Mesendoderm (in vitro differentiated cells): ENCODE measurements at regions not wholly inside any gene's neighbourhood (a gene's known extent, or its start where the extent isn't known, plus 50 kb on each side); places are given as distances from the start of the nearest gene placed in this dataset.

Experiments
- DNase-seq: peaks from one replicate; pipeline ENCODE4 v3.0.0; 2013
- H2AK5ac ChIP-seq: 2 replicates; pipeline ENCODE4 v1.6.1; 2013; ENCODE audit warnings: low read length, inconsistent platforms
- H2BK120ac ChIP-seq: 2 replicates; pipeline ENCODE4 v1.6.1; 2013; ENCODE audit warnings: low read depth, mild to moderate bottlenecking, low read length, moderate library complexity, mixed read lengths
- H2BK15ac ChIP-seq: replicated peaks from 2 replicates; pipeline ENCODE4 v1.6.1; 2013; ENCODE audit warnings: low read depth, mild to moderate bottlenecking, moderate library complexity
- H2BK5ac ChIP-seq: 2 replicates; pipeline ENCODE4 v1.6.1; 2013; ENCODE audit warnings: low read length, inconsistent platforms
- H3K18ac ChIP-seq: 2 replicates; pipeline ENCODE4 v1.6.1; 2013; ENCODE audit warnings: mild to moderate bottlenecking, low read length, mixed read lengths
- H3K23ac ChIP-seq: one replicate; pipeline ENCODE4 v1.6.1; 2013; ENCODE audit warnings: low read length
- H3K27ac ChIP-seq: 2 replicates; pipeline ENCODE4 v1.5.1; 2013; ENCODE audit warnings: low read depth, mild to moderate bottlenecking, inconsistent platforms, low read length, moderate library complexity
- H3K27me3 ChIP-seq: 2 replicates; pipeline ENCODE4 v1.6.1; 2013; ENCODE audit warnings: low read length, control low read depth, mild to moderate bottlenecking, inconsistent platforms; ENCODE audit not compliant: insufficient read depth, poor library complexity
- H3K36me3 ChIP-seq: 2 replicates; pipeline ENCODE4 v1.6.1; 2013; ENCODE audit warnings: low read length, inconsistent platforms; ENCODE audit not compliant: control insufficient read depth, insufficient read depth
- H3K4ac ChIP-seq: one replicate; pipeline ENCODE4 v1.6.1; 2013; ENCODE audit warnings: low read depth, mild to moderate bottlenecking, low read length, moderate library complexity
- H3K4me1 ChIP-seq: 2 replicates; pipeline ENCODE4 v1.6.1; 2013; ENCODE audit warnings: low read depth, low read length, inconsistent platforms; ENCODE audit not compliant: control insufficient read depth
- H3K4me2 ChIP-seq: 2 replicates; pipeline ENCODE4 v1.6.1; 2013; ENCODE audit warnings: low read length
- H3K4me3 ChIP-seq: 2 replicates; pipeline ENCODE4 v1.5.1; 2013; ENCODE audit warnings: mild to moderate bottlenecking, low read length
- H3K56ac ChIP-seq: one replicate; pipeline ENCODE4 v1.6.1; 2013; ENCODE audit warnings: low read length
- H3K79me1 ChIP-seq: 2 replicates; pipeline ENCODE4 v1.6.1; 2013; ENCODE audit warnings: low read length, inconsistent platforms
- H3K79me2 ChIP-seq: 2 replicates; pipeline ENCODE4 v1.6.1; 2013; ENCODE audit warnings: mild to moderate bottlenecking, low read length; ENCODE audit not compliant: control insufficient read depth, insufficient read depth
- H3K9ac ChIP-seq: 2 replicates; pipeline ENCODE4 v1.6.1; 2013; ENCODE audit warnings: low read length, inconsistent platforms
- H4K5ac ChIP-seq: one replicate; pipeline ENCODE4 v1.6.1; 2013; ENCODE audit warnings: low read length
- H4K8ac ChIP-seq: one replicate; pipeline ENCODE4 v1.6.1; 2013; ENCODE audit warnings: low read depth, mild to moderate bottlenecking, control low read depth, low read length, moderate library complexity
- WGBS: extraction: QIAGEN DNeasy Blood & Tissue Kit; methylation state at CpG from one replicate; pipeline ENCODE4 v1.1.7; 2013; ENCODE audit warnings: low lambda C conversion rate, missing lambda C conversion rate; ENCODE audit not compliant: insufficient coverage; ENCODE audit errors: extremely low coverage; 5-methylcytosine and 5-hydroxymethylcytosine counted together

DNA sequence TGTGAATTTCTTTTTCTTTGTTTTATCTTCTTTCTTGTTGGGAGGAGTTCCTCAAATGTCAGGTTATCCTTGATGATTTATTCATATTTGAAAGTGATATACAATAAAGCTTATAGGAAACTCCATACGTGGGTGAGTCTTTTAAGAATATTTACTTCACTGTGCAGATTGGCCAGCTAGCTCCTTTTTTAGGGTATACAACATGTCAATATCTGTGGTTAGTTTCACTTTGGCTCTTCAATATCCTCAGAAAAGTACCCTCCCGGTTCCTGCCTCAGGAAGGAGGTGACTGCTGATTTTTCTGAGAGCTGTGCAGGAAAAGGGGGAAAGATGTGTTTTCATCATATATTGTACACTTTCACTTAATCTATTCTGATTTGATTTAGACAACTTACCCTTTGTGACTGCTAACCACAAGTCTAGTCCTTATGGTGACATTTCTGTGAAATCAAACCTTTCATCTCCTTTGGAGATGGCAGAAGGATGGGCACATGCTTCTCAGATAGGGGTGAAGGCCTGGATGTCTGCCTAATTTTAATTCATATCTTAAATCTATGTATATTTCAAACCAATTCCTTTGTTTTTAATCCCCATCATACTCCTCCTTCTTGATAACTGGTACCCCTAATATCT, 98.2 kb upstream of the NECTIN3 start:
- H3K4ac ChIP-seq = no peak overlapping the region
- H2BK5ac ChIP-seq = no peak overlapping the region
- no peak for DNase-seq
- WGBS = no CpG with 5 or more reads among the region's 2 CpGs
- H3K79me1 ChIP-seq = no peaks in the 10 kb centered on the region
- no peak overlapping the region for H2AK5ac ChIP-seq
- no peak overlapping the region for H4K8ac ChIP-seq
- H3K36me3 ChIP-seq = no peaks in the 10 kb centered on the region
- H3K18ac ChIP-seq = no peak overlapping the region
- no peak overlapping the region for H3K23ac ChIP-seq
- no peaks in the 10 kb centered on the region for H3K4me1 ChIP-seq
- H3K79me2 ChIP-seq = no peaks in the 10 kb centered on the region
- no peak overlapping the region for H2BK15ac ChIP-seq
- no peak overlapping the region for H3K4me2 ChIP-seq
- H4K5ac ChIP-seq = no peak overlapping the region
- H2BK120ac ChIP-seq = no peak overlapping the region
- H3K4me3 ChIP-seq = no peak overlapping the region
- H3K27ac ChIP-seq = no peak overlapping the region
- no peak overlapping the region for H3K56ac ChIP-seq
- H3K9ac ChIP-seq = no peak overlapping the region
- H3K27me3 ChIP-seq = no peaks in the 10 kb centered on the region

DNA sequence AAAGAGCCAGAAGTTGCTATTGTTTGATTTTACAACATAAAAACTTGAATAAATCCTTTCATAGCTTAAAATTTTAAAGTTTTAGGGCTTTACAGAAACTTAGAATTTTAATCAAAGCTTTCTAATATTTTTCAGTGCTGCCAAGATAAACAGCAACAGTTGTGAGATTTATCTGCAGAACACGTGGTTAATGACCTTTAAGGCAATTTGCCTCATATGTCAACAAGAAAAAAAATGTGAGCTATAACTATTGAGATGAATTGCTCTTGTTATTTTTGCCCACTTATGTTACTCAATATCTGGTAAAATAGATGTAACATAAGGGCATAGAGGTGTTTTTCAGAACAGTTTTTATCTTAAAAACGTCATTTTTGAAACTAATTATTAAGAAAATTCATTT, 96.7 kb upstream of the NECTIN3 start:
- H2BK5ac ChIP-seq = no peak overlapping the region
- no peak overlapping the region for H2AK5ac ChIP-seq
- no peak overlapping the region for H3K18ac ChIP-seq
- H3K9ac ChIP-seq = no peak overlapping the region
- no peaks in the 10 kb centered on the region for H3K79me2 ChIP-seq
- no peak overlapping the region for H3K4me3 ChIP-seq
- no peak overlapping the region for H3K4ac ChIP-seq
- H3K27me3 ChIP-seq = no peaks in the 10 kb centered on the region
- H4K5ac ChIP-seq = no peak overlapping the region
- no peak overlapping the region for H4K8ac ChIP-seq
- H3K4me2 ChIP-seq = no peak overlapping the region
- H3K4me1 ChIP-seq = no peaks in the 10 kb centered on the region
- no peak overlapping the region for H3K27ac ChIP-seq
- H2BK15ac ChIP-seq = no peak overlapping the region
- no peak overlapping the region for H3K56ac ChIP-seq
- no peaks in the 10 kb centered on the region for H3K36me3 ChIP-seq
- no peaks in the 10 kb centered on the region for H3K79me1 ChIP-seq
- no peak overlapping the region for H3K23ac ChIP-seq
- H2BK120ac ChIP-seq = no peak overlapping the region
- DNase-seq = no peak
- WGBS = no CpG with 5 or more reads among the region's 2 CpGs

DNA sequence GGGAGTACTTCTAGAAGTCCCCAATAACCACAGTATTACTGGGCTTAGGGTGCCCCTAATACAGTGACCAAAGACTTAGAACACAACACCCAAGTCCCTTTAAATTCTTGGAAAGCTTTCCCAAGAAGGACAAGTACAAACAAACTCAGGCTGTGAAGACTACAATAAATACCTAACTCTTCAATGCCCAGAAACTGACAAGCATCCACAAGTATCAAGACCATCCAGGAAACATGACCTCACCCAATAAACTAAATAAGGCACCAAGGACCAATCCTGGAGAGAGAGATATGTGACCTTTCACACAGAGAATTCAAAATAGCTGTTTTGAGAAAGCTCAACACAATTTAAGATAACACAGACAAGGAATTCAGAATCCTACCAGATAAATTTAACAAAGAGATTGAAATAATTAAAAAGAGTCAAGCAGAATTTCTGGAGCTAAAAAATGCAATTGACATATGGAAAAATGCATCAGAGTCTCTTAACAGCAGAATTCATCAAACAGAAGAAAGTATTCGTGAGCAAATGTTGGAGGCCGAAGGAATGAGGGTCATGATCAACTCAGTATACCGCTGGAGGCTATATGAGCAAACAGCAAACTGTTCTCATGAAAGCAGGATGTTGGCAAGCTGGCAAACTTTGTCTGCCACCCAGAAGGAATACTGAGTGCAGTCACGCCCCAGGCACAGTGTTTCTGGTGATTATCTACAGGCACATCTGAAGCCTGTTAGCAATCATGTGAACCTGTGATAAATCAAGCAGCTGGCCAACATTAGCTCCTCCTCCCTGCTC, 87.0 kb upstream of the NECTIN3 start:
- Histone ChIP-seq H3K36me3 (no peaks in the 10 kb centered on the region), H3K4me2 (no peak overlapping the region), H3K79me1 (no peaks in the 10 kb centered on the region), H2BK15ac (no peak overlapping the region), H2BK120ac (no peak overlapping the region), H3K9ac (no peak overlapping the region), H2AK5ac (no peak overlapping the region), H2BK5ac (no peak overlapping the region), H3K4me1 (no peaks in the 10 kb centered on the region), H3K4ac (no peak overlapping the region), H3K79me2 (no peaks in the 10 kb centered on the region), H3K56ac (no peak overlapping the region), H4K5ac (no peak overlapping the region), H4K8ac (no peak overlapping the region), H3K27ac (no peak overlapping the region), H3K27me3 (no peaks in the 10 kb centered on the region), H3K18ac (no peak overlapping the region), H3K23ac (no peak overlapping the region), H3K4me3 (no peak overlapping the region)
- no CpG with 5 or more reads among the region's 4 CpGs for WGBS
- no peak for DNase-seq

DNA sequence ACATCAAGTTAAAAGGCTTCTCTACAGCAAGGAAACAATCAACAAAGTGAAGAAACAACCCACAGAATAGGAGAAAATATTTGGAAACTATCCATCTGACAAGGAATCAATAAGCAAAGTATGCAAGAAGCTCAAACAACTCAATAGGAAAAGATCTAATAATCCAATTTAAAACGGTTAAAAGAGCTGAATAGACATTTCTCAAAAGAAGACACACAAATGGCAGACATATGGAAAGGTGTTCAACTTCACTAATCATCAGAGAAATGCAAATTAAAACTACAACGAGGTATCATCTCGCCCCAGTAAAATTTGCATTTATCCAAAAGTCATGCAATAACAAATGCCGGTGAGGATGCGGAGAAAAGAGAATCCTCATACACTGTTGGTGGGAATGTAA, 82.2 kb upstream of the NECTIN3 start:
- Histone ChIP-seq H3K27me3 (no peaks in the 10 kb centered on the region), H4K8ac (no peak overlapping the region), H3K23ac (no peak overlapping the region), H3K79me1 (no peaks in the 10 kb centered on the region), H4K5ac (no peak overlapping the region), H2BK5ac (no peak overlapping the region), H3K79me2 (no peaks in the 10 kb centered on the region), H3K27ac (no peak overlapping the region), H2AK5ac (no peak overlapping the region), H3K36me3 (no peaks in the 10 kb centered on the region), H3K4ac (no peak overlapping the region), H3K4me3 (no peak overlapping the region), H3K4me1 (no peaks in the 10 kb centered on the region), H2BK15ac (no peak overlapping the region), H3K9ac (no peak overlapping the region), H3K18ac (no peak overlapping the region), H2BK120ac (no peak overlapping the region), H3K4me2 (no peak overlapping the region), H3K56ac (no peak overlapping the region)
- no peak for DNase-seq
- WGBS = no CpG with 5 or more reads among the region's 5 CpGs

DNA sequence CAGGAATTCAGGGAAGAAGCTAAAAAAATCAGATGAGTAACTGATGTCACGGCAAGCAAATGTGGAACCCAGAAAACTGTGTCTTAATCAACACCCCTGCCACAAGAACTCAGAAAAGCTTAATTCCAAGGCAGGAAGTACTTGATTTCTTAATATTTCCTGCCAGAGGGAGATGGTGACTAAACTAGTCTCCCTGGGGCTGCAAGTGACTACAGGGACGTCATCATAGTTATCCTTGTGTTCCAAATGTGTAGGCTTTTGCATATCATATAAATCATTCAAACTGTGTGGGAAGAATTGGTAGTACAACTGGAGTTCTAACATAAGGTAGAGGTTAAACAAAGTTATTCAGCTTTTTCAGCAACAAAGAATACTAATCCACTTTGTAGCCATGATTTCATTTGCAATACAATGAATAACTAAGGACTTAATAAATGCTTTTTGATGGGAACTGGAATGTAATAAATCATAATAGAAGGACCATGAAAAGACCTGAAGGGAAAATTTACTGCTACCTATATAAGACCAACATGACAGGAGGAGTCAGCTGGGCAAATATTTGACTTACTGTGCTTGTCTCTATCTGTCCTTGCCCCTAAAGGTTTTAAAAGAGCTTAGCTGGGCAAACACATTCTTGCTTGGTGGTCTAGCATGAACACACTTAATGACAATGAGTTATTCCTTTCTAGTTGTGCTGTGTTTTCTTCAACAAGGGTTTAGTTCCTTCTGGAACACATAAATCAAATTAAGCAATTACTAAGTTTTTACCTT, 76.0 kb upstream of the NECTIN3 start:
- Histone ChIP-seq H3K56ac (no peak overlapping the region), H3K23ac (no peak overlapping the region), H3K27ac (no peak overlapping the region), H3K36me3 (no peaks in the 10 kb centered on the region), H2BK15ac (no peak overlapping the region), H3K79me2 (no peaks in the 10 kb centered on the region), H3K4ac (no peak overlapping the region), H2BK120ac (no peak overlapping the region), H3K4me3 (no peak overlapping the region), H3K9ac (no peak overlapping the region), H3K4me1 (no peaks in the 10 kb centered on the region), H4K8ac (no peak overlapping the region), H3K18ac (no peak overlapping the region), H2BK5ac (no peak overlapping the region), H4K5ac (no peak overlapping the region), H3K79me1 (no peaks in the 10 kb centered on the region), H2AK5ac (no peak overlapping the region), H3K27me3 (no peaks in the 10 kb centered on the region), H3K4me2 (no peak overlapping the region)
- no CpG with 5 or more reads among the region's 2 CpGs for WGBS
- DNase-seq = no peak
